ENCODE measurements at regions not wholly inside any gene's neighbourhood (a gene's known extent, or its start where the extent isn't known, plus 50 kb on each side); places are given as distances from the start of the nearest gene placed in this dataset.

GRCh38 chr2:220469201-220469600, 841.8 kb downstream of the SLC4A3 start:
- CTCF ChIA-PET: no interaction called here
- DNase-seq (ENCODE audit: low spot score): no peak
- no peak for TF ChIP-seq FOXP4 (CRISPR knock-in tag; IDR thresholded peaks at IDR 0.05)
- no peak for TF ChIP-seq PRRX2 (CRISPR knock-in tag; IDR thresholded peaks at IDR 0.05)
- TF ChIP-seq TP53 (CRISPR knock-in tag; IDR thresholded peaks at IDR 0.05): no peak
- TF ChIP-seq ZNF532 (CRISPR knock-in tag; IDR thresholded peaks at IDR 0.05; ENCODE audit: borderline replicate concordance): no peak
- TF ChIP-seq HMGXB4 (CRISPR knock-in tag; IDR thresholded peaks at IDR 0.05): no peak
- TF ChIP-seq RELA (CRISPR knock-in tag; IDR thresholded peaks at IDR 0.05; ENCODE audit: borderline replicate concordance): no peak
- TF ChIP-seq ZBTB21 (CRISPR knock-in tag; IDR thresholded peaks at IDR 0.05; ENCODE audit: borderline replicate concordance): no peak
- TF ChIP-seq IRF2 (CRISPR knock-in tag; IDR thresholded peaks at IDR 0.05; ENCODE audit: borderline replicate concordance, low read depth): no peak
- TF ChIP-seq ZNF671 (CRISPR knock-in tag; IDR thresholded peaks at IDR 0.05): no peak
- TF ChIP-seq GTF2I (CRISPR knock-in tag; conservative IDR thresholded peaks at IDR 0.05): no peak
- TF ChIP-seq ATF2 (CRISPR knock-in tag; IDR thresholded peaks at IDR 0.05; ENCODE audit: borderline replicate concordance, low read depth): no peak
- TF ChIP-seq STAT6 (CRISPR knock-in tag; conservative IDR thresholded peaks at IDR 0.05; ENCODE audit: low read depth): no peak
- no peak for TF ChIP-seq ZNF281 (CRISPR knock-in tag; IDR thresholded peaks at IDR 0.05)
- no peak for TF ChIP-seq SOX15 (CRISPR knock-in tag; IDR thresholded peaks at IDR 0.05)
- Mint-ChIP-seq H3K9me3 (no peaks in the 10 kb centered on the region), H3K36me3 (no peaks in the 10 kb centered on the region), H3K4me3 (no peak overlapping the region), H3K27ac (no peak overlapping the region), H3K4me1 (no peaks in the 10 kb centered on the region), H3K27me3 (ENCODE audit: low read depth) (no peaks in the 10 kb centered on the region)
- POLR2A ChIA-PET: interaction anchor here (0.6 kb wide), 1 partner anchor 236 kb away, joined by 3 read pairs; no protein-coding TSS in a partner anchor
- no peak for ATAC-seq

Measured in WTC11 (cell line).